DND-41 (cell line): ENCODE measurements at regions not wholly inside any gene's neighbourhood (a gene's known extent, or its start where the extent isn't known, plus 50 kb on each side); places are given as distances from the start of the nearest gene placed in this dataset.

Experiments used
- CTCF ChIP-seq: IDR thresholded peaks from 2 replicates; pipeline ENCODE4 v1.5.1; 2012; ENCODE audit warnings: borderline replicate concordance, low read length, moderate library complexity, mild to moderate bottlenecking; ENCODE audit not compliant: poor library complexity, severe bottlenecking; ENCODE audit errors: extremely low read depth
- EZH2 ChIP-seq: IDR thresholded peaks from 3 replicates; pipeline ENCODE4 v1.6.1; 2012; ENCODE audit warnings: borderline replicate concordance, low read depth, mild to moderate bottlenecking, moderate library complexity, low read length, inconsistent platforms; ENCODE audit not compliant: severe bottlenecking

- TF ChIP-seq CTCF (no peak), EZH2 (no peak)
Observed at GRCh38 chr14:34135492-34135891, 184.6 kb upstream of the EGLN3 start.
